ENCODE measurements at regions not wholly inside any gene's neighbourhood (a gene's known extent, or its start where the extent isn't known, plus 50 kb on each side); places are given as distances from the start of the nearest gene placed in this dataset.

DNA sequence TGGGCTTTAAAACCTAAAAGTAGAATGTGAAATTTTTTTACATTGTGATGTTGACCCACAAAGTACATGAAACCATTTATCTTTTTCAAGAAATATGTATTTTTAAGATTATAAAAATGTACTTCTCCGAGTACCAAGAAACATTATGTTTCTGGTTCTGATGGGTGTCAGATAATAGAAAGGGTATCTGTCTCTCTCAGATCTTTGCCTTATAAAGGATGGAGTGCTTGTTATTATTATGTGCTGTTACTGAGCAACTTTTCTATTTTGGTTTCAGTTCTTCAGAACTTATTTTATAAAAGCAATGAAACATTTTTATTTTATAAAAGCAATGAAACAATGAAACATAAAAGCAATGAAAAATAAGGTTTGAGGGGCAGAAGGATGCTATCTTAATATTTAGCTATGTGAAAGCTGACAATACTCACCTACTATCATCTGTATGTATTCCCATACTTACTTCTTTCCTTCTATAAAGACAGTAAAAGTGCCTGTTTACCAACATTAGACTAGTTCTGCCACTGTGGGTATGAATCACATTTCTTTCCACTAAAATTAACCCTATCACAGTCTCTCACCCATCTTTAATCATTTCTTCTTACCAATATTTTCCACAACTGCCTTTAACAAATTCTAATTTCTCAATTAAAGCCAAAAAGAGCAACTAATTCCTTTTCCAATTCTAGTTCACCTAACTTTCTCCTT is 540.7 kb upstream of the KCNMB2 start:
- Histone ChIP-seq H3K27ac (no peak overlapping the region), H3K9ac (ENCODE audit: insufficient read length) (no peak overlapping the region), H3K9me3 (ENCODE audit: low read depth, low read length) (no peaks in the 10 kb centered on the region), H3K36me3 (ENCODE audit: insufficient read depth, low read length) (no peaks in the 10 kb centered on the region), H3K4me3 (no peak overlapping the region)
- no peak for TF ChIP-seq POLR2AphosphoS5 (IDR thresholded peaks at IDR 0.05; ENCODE audit: borderline replicate concordance, low read depth, low read length)
- TF ChIP-seq EZH2 (IDR thresholded peaks at IDR 0.05), result no peak
- no peak for TF ChIP-seq FOXP2 (optimal IDR thresholded peaks at IDR 0.05; ENCODE audit: control extremely low read depth, extremely low read length, insufficient read depth)
- DNase-seq (ENCODE audit: low read depth, low spot score), result no peak

DNA sequence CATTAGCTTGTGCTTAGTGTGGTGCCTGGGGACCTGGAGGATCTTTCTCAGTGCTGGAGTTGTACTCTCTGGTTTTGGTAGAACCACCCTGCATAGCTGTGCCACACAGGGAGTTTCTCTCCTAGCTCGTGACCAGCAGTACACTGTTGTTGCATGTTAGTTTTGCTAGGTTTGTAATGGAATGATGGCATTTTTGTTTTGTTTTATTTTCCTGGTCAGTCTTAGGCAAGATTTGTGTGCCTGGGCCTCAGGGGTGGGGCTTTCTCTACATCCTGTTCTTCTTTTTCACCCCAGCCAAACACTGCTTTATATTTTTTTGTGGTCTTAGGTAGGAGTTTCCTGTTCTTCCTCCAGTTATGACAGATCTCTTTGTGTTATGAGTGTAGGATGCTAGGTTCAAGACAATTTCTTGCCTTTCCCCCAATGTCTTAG is 534.5 kb upstream of the KCNMB2 start:
- H3K9ac ChIP-seq (ENCODE audit: insufficient read length), result no peak overlapping the region
- H3K9me3 ChIP-seq (ENCODE audit: low read depth, low read length), result no peaks in the 10 kb centered on the region
- TF ChIP-seq POLR2AphosphoS5 (IDR thresholded peaks at IDR 0.05; ENCODE audit: borderline replicate concordance, low read depth, low read length) (no peak), EZH2 (IDR thresholded peaks at IDR 0.05) (no peak), FOXP2 (optimal IDR thresholded peaks at IDR 0.05; ENCODE audit: control extremely low read depth, extremely low read length, insufficient read depth) (no peak)
- no peak overlapping the region for H3K4me3 ChIP-seq
- no peaks in the 10 kb centered on the region for H3K36me3 ChIP-seq (ENCODE audit: insufficient read depth, low read length)
- no peak overlapping the region for H3K27ac ChIP-seq
- DNase-seq (ENCODE audit: low read depth, low spot score), result no peak

- H3K36me3 ChIP-seq (ENCODE audit: insufficient read depth, low read length), result no peaks in the 10 kb centered on the region
- DNase-seq (ENCODE audit: low read depth, low spot score), result no peak
- no peak overlapping the region for H3K27ac ChIP-seq
- TF ChIP-seq FOXP2 (optimal IDR thresholded peaks at IDR 0.05; ENCODE audit: control extremely low read depth, extremely low read length, insufficient read depth) (no peak), EZH2 (IDR thresholded peaks at IDR 0.05) (no peak), POLR2AphosphoS5 (IDR thresholded peaks at IDR 0.05; ENCODE audit: borderline replicate concordance, low read depth, low read length) (no peak)
- no peak overlapping the region for H3K4me3 ChIP-seq
- no peak overlapping the region for H3K9ac ChIP-seq (ENCODE audit: insufficient read length)
- H3K9me3 ChIP-seq (ENCODE audit: low read depth, low read length), result no peaks in the 10 kb centered on the region
Measured at GRCh38 chr3:178002113-178002512, 534.1 kb upstream of the KCNMB2 start.

DNA sequence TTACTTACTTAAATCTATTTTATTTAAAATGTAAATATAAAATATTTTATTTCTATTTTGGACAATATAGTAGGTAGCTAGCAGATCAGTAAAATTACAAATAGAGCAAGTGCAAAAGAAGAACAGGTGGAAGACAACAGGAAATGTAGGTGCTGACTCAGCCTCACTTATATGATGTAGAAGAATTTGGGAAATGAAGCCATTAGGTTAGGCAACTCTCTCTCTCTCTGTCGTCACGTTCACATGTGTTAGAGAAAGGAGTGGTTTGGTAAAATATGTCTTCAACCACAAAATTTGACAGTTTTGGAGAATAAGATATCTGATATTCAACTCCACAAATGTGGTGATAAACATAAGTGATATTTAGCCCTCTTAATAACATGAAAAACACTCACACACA is 532.5 kb upstream of the KCNMB2 start:
- Histone ChIP-seq H3K36me3 (ENCODE audit: insufficient read depth, low read length) (no peaks in the 10 kb centered on the region), H3K4me3 (no peak overlapping the region), H3K9me3 (ENCODE audit: low read depth, low read length) (no peaks in the 10 kb centered on the region), H3K9ac (ENCODE audit: insufficient read length) (no peak overlapping the region), H3K27ac (no peak overlapping the region)
- no peak for TF ChIP-seq EZH2 (IDR thresholded peaks at IDR 0.05)
- TF ChIP-seq FOXP2 (optimal IDR thresholded peaks at IDR 0.05; ENCODE audit: control extremely low read depth, extremely low read length, insufficient read depth), result no peak
- TF ChIP-seq POLR2AphosphoS5 (IDR thresholded peaks at IDR 0.05; ENCODE audit: borderline replicate concordance, low read depth, low read length), result no peak
- DNase-seq (ENCODE audit: low read depth, low spot score), result no peak

DNA sequence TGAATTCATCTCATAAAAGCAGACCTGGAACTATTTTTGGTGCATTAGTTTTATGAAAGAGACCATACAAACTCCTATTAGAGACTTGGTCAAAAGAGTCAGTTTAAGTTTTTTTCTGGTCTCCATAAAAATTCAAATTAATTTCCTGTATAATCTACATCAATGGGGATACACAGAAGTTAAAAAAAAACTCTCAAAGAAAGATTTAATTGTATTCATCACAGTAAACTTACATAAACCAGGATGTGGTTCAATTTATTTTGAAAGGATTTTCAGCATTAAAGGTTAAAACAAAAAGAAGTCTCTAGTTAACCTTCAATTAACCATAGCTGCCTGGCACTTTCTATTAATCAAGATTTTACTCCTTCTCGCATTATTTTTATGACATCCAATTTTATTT is 530.3 kb upstream of the KCNMB2 start:
- Histone ChIP-seq H3K4me3 (no peak overlapping the region), H3K9ac (ENCODE audit: insufficient read length) (no peak overlapping the region), H3K27ac (no peak overlapping the region), H3K36me3 (ENCODE audit: insufficient read depth, low read length) (no peaks in the 10 kb centered on the region), H3K9me3 (ENCODE audit: low read depth, low read length) (no peaks in the 10 kb centered on the region)
- no peak for TF ChIP-seq POLR2AphosphoS5 (IDR thresholded peaks at IDR 0.05; ENCODE audit: borderline replicate concordance, low read depth, low read length)
- TF ChIP-seq FOXP2 (optimal IDR thresholded peaks at IDR 0.05; ENCODE audit: control extremely low read depth, extremely low read length, insufficient read depth), result no peak
- TF ChIP-seq EZH2 (IDR thresholded peaks at IDR 0.05), result no peak
- no peak for DNase-seq (ENCODE audit: low read depth, low spot score)

GRCh38 chr3:178010306-178010705 is 525.9 kb upstream of the KCNMB2 start:
- H3K9ac ChIP-seq (ENCODE audit: insufficient read length), result no peak overlapping the region
- DNase-seq (ENCODE audit: low read depth, low spot score), result no peak

DNA sequence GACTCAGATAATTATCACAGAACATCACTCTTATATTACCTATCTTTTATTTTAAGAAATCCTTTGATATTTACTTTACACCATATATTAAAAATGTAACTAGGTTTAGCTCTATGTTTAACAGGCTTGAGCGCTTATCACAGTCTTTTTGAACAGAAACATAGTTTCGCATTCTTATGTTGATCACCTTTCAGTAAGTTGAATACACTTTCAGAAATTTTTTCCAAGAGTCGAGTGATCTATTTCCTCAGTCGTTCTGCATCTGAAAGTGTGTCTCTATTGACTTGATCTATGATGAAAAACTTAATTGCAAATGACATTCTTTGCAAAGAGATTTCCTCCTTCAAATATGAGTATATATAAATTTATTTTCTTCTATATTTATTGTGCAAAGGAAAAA is 516.6 kb upstream of the KCNMB2 start:
- no peak overlapping the region for H3K9ac ChIP-seq (ENCODE audit: insufficient read length)
- H3K27ac ChIP-seq, result no peak overlapping the region
- no peaks in the 10 kb centered on the region for H3K9me3 ChIP-seq (ENCODE audit: low read depth, low read length)
- TF ChIP-seq EZH2 (IDR thresholded peaks at IDR 0.05) (no peak), POLR2AphosphoS5 (IDR thresholded peaks at IDR 0.05; ENCODE audit: borderline replicate concordance, low read depth, low read length) (no peak), FOXP2 (optimal IDR thresholded peaks at IDR 0.05; ENCODE audit: control extremely low read depth, extremely low read length, insufficient read depth) (no peak)
- H3K36me3 ChIP-seq (ENCODE audit: insufficient read depth, low read length), result no peaks in the 10 kb centered on the region
- DNase-seq (ENCODE audit: low read depth, low spot score), result no peak
- H3K4me3 ChIP-seq, result no peak overlapping the region

More at GRCh38 chr3:178010306-178010705, 525.9 kb upstream of the KCNMB2 start:
- no peak overlapping the region for H3K27ac ChIP-seq
- TF ChIP-seq POLR2AphosphoS5 (IDR thresholded peaks at IDR 0.05; ENCODE audit: borderline replicate concordance, low read depth, low read length) (no peak), FOXP2 (optimal IDR thresholded peaks at IDR 0.05; ENCODE audit: control extremely low read depth, extremely low read length, insufficient read depth) (no peak), EZH2 (IDR thresholded peaks at IDR 0.05) (no peak)
- no peak overlapping the region for H3K4me3 ChIP-seq
- no peaks in the 10 kb centered on the region for H3K36me3 ChIP-seq (ENCODE audit: insufficient read depth, low read length)
- no peaks in the 10 kb centered on the region for H3K9me3 ChIP-seq (ENCODE audit: low read depth, low read length)

DNA sequence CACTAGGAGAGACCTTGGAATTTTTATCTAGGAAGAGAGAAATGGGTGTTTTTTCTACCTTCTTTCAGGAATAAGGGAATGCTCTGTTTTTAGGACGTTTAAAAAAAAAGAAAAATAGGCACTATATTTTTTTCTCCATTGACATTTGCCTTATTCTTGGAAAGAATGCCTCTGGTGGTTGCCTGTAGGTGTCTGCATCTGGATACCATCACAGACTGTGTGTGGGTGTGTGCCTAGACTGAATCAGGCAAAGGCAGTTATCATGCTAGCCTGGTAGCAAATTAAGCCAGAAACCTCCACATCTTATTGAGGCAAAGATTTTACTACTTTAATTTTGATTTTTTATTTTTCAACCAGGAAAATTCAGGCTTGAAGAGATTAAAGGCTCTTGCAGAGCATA is 513.6 kb upstream of the KCNMB2 start:
- Histone ChIP-seq H3K36me3 (ENCODE audit: insufficient read depth, low read length) (no peaks in the 10 kb centered on the region), H3K4me3 (no peak overlapping the region), H3K9me3 (ENCODE audit: low read depth, low read length) (no peaks in the 10 kb centered on the region), H3K27ac (no peak overlapping the region), H3K9ac (ENCODE audit: insufficient read length) (no peak overlapping the region)
- DNase-seq (ENCODE audit: low read depth, low spot score), result no peak
- TF ChIP-seq POLR2AphosphoS5 (IDR thresholded peaks at IDR 0.05; ENCODE audit: borderline replicate concordance, low read depth, low read length) (no peak), EZH2 (IDR thresholded peaks at IDR 0.05) (no peak), FOXP2 (optimal IDR thresholded peaks at IDR 0.05; ENCODE audit: control extremely low read depth, extremely low read length, insufficient read depth) (no peak)

- Histone ChIP-seq H3K9ac (ENCODE audit: insufficient read length) (no peak overlapping the region), H3K27ac (no peak overlapping the region), H3K9me3 (ENCODE audit: low read depth, low read length) (no peaks in the 10 kb centered on the region), H3K4me3 (no peak overlapping the region), H3K36me3 (ENCODE audit: insufficient read depth, low read length) (no peaks in the 10 kb centered on the region)
- TF ChIP-seq EZH2 (IDR thresholded peaks at IDR 0.05), result no peak
- TF ChIP-seq FOXP2 (optimal IDR thresholded peaks at IDR 0.05; ENCODE audit: control extremely low read depth, extremely low read length, insufficient read depth), result no peak
- TF ChIP-seq POLR2AphosphoS5 (IDR thresholded peaks at IDR 0.05; ENCODE audit: borderline replicate concordance, low read depth, low read length), result no peak
- DNase-seq (ENCODE audit: low read depth, low spot score), result no peak
Measured at GRCh38 chr3:178028933-178029332, 507.3 kb upstream of the KCNMB2 start.

All from SK-N-MC (cell line).